Calu3 (cell line): ENCODE measurements at regions not wholly inside any gene's neighbourhood (a gene's known extent, or its start where the extent isn't known, plus 50 kb on each side); places are given as distances from the start of the nearest gene placed in this dataset.
"Not testable (repeated sequence)": the region's sequence is repeated elsewhere in the genome, so short reads cannot be mapped to it uniquely, and the experiment has no call there.

Source experiments
- BruUV-seq: library from RNA; stranded (reverse); fragments of 400-500 nt; replicated peaks from 2 replicates; lab custom pipeline; 2021; lab: Mats Ljungman, UMichigan
- CTCF ChIA-PET: fragments of 300-600 bp; sonication (Branson Sonifier 250); formaldehyde crosslinking; loops from one replicate; lab custom pipeline; 2022; ENCODE audit warnings: antibody characterized with exemption; lab: Charles Lee
- DNase-seq: peaks from one replicate; pipeline ENCODE4 v3.0.0; 2022
- H3K27ac Mint-ChIP-seq: one replicate; pipeline ENCODE4 v1.8.0; 2022; ENCODE audit warnings: mixed read lengths; ENCODE audit not compliant: unreplicated experiment
- H3K27me3 Mint-ChIP-seq: one replicate; pipeline ENCODE4 v1.8.0; 2022; ENCODE audit warnings: mixed read lengths; ENCODE audit not compliant: unreplicated experiment
- H3K36me3 Mint-ChIP-seq: one replicate; pipeline ENCODE4 v1.8.0; 2022; ENCODE audit warnings: mild to moderate bottlenecking, moderate library complexity, mixed read lengths; ENCODE audit not compliant: insufficient read depth, unreplicated experiment
- H3K4me1 Mint-ChIP-seq: one replicate; pipeline ENCODE4 v1.8.0; 2022; ENCODE audit warnings: mild to moderate bottlenecking, low read depth, mixed read lengths; ENCODE audit not compliant: unreplicated experiment
- H3K4me3 Mint-ChIP-seq: one replicate; pipeline ENCODE4 v1.8.0; 2022; ENCODE audit warnings: mild to moderate bottlenecking, low read depth, moderate library complexity, mixed read lengths; ENCODE audit not compliant: unreplicated experiment
- H3K9me3 Mint-ChIP-seq: one replicate; pipeline ENCODE4 v1.8.0; 2022; ENCODE audit warnings: low read depth, mixed read lengths; ENCODE audit not compliant: unreplicated experiment
- CTCF ChIP-seq: fragments of 200-600 bp; IDR thresholded peaks from one replicate; pipeline ENCODE4 v1.8.0; 2022; ENCODE audit warnings: antibody characterized with exemption; ENCODE audit not compliant: unreplicated experiment
- intact Hi-C: fragments of 100-400 bp; cut with micrococcal nuclease; formaldehyde crosslinking; loops from one replicate; pipeline ENCODE4 v1.10.0; 2022; ENCODE audit not compliant: unreplicated experiment

GRCh38 chr9:38172586-38172985 lies 103.6 kb upstream of the SHB start:
- intact Hi-C loops: no loop called here
- no peak for TF ChIP-seq CTCF

GRCh38 chr9:38171926-38172325 lies 102.9 kb upstream of the SHB start:
- no peak for TF ChIP-seq CTCF
- Mint-ChIP-seq H3K36me3 (peaks cover 11% of the 10 kb centered on the region), H3K4me1 (peaks cover 11% of the 10 kb centered on the region), H3K27me3 (no peaks in the 10 kb centered on the region), H3K9me3 (no peaks in the 10 kb centered on the region), H3K27ac (peak overlapping the region; percentile 100), H3K4me3 (no peak overlapping the region)
- CTCF ChIA-PET: no interaction called here
- intact Hi-C loops: no loop called here
- BruUV-seq: no TSS peak
- no peak for DNase-seq

More at GRCh38 chr9:38172586-38172985, 103.6 kb upstream of the SHB start:
- no peak overlapping the region for H3K27ac Mint-ChIP-seq
- H3K4me3 Mint-ChIP-seq: no peak overlapping the region
- CTCF ChIA-PET: no interaction called here
- no peak for DNase-seq
- H3K9me3 Mint-ChIP-seq: no peaks in the 10 kb centered on the region
- BruUV-seq: no TSS peak
- no peaks in the 10 kb centered on the region for H3K27me3 Mint-ChIP-seq
- peaks cover 15% of the 10 kb centered on the region for H3K4me1 Mint-ChIP-seq
- peaks cover 11% of the 10 kb centered on the region for H3K36me3 Mint-ChIP-seq

GRCh38 chr9:38171538-38171884 lies 102.5 kb upstream of the SHB start:
- CTCF ChIA-PET: no interaction called here
- peak overlapping the region; percentile 100 for H3K27ac Mint-ChIP-seq
- H3K27me3 Mint-ChIP-seq: no peaks in the 10 kb centered on the region
- intact Hi-C loops: no loop called here
- no peaks in the 10 kb centered on the region for H3K9me3 Mint-ChIP-seq
- peaks cover 11% of the 10 kb centered on the region for H3K36me3 Mint-ChIP-seq
- DNase-seq: no peak
- H3K4me1 Mint-ChIP-seq: peaks cover 11% of the 10 kb centered on the region
- TF ChIP-seq CTCF: no peak
- peak overlapping the region; percentile 37 for H3K4me3 Mint-ChIP-seq
- no TSS peak for BruUV-seq

- H3K9me3 Mint-ChIP-seq, H3K27me3 Mint-ChIP-seq, CTCF ChIA-PET, BruUV-seq, intact Hi-C loops: not testable (repeated sequence)
- Mint-ChIP-seq H3K36me3 (peaks cover 11% of the 10 kb centered on the region), H3K4me3 (peak overlapping the region; percentile 37), H3K4me1 (peaks cover 11% of the 10 kb centered on the region), H3K27ac (peak overlapping the region; percentile 100)
- peak; percentile 51 for DNase-seq
Observed at GRCh38 chr9:38170763-38171537, 101.9 kb upstream of the SHB start.

- BruUV-seq, H3K4me3 Mint-ChIP-seq, intact Hi-C loops, H3K9me3 Mint-ChIP-seq, H3K27me3 Mint-ChIP-seq, CTCF ChIA-PET, DNase-seq: not testable (repeated sequence)
- Mint-ChIP-seq H3K4me1 (peaks cover 11% of the 10 kb centered on the region), H3K27ac (peak overlapping the region; percentile 58), H3K36me3 (peaks cover 11% of the 10 kb centered on the region)
Observed at GRCh38 chr9:38170155-38170554, 101.1 kb upstream of the SHB start.
